GM21423 (cell line): ENCODE measurements at regions not wholly inside any gene's neighbourhood (a gene's known extent, or its start where the extent isn't known, plus 50 kb on each side); places are given as distances from the start of the nearest gene placed in this dataset.

Source experiments
- ATAC-seq: cut with Tn5 transposase; IDR thresholded peaks from one replicate; pipeline ENCODE4 v1.9.1; 2021; ENCODE audit warnings: mild to moderate bottlenecking, moderate library complexity; ENCODE audit not compliant: unreplicated experiment

GRCh38 chr7:109261781-109262180 is 692.1 kb downstream of the DNAJB9 start:
- no peak for ATAC-seq

- ATAC-seq = no peak
Measured at GRCh38 chr7:109266610-109267009, 696.9 kb downstream of the DNAJB9 start.

DNA sequence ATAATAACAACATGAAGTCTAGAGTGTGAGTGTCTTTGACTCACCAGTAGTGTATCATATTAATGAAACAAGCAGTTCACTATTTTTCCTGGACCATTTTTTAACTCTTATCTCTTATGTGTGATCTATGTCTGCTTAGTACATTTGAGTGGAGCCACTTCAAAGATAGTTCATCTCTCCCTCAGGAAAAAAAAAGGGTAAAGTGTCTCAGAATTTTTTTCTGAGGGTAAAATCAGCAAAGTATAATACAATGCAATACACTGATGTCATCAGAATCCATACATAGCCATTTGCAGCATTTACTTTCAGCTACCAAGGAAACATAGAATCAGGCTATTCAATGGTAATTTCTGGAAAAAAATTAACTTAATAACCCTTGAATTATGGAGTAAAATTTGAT is 706.7 kb downstream of the DNAJB9 start:
- no peak for ATAC-seq

GRCh38 chr7:109282726-109283125 is 713.1 kb downstream of the DNAJB9 start:
- no peak for ATAC-seq

GRCh38 chr7:109284943-109285342 is 715.3 kb downstream of the DNAJB9 start:
- ATAC-seq = no peak

DNA sequence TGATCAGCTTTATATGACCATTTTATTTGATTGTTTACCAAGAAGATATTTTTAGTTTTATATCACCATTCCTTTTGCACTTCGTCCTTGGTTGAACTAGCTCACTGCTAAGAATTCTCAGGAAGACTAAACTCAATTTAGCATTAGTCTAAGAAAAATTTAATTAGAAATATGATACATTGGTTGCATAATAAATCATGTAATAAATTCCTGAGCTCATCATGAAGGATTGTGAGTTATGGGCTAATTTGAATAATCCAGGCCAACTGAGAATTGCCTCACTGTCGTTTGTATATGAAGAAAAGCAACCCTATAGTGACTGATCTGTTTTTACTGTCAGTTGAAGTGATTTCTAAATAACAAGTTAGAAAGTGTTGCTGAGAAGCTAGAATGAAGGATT is 725.5 kb downstream of the DNAJB9 start:
- ATAC-seq = no peak

GRCh38 chr7:109308816-109309215 is 739.1 kb downstream of the DNAJB9 start:
- no peak for ATAC-seq

DNA sequence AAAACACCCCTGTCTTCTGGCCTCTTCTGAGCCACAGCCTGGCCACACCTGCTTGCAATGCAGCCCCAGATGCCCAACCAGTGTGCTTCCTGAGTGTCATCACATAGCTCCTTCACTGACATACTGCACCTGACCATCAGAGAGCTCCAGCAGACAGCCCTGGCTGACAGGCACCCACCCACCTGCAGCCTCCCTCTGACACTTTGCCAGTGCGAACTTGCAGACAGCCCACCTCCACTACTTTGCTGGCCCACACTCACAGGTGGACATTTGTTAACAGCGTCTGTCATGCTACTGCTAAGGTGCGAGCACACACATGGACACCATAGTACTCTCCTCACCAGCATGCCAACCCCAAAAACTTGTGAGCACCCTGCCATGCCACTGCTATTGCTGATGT is 740.1 kb downstream of the DNAJB9 start:
- ATAC-seq = no peak

DNA sequence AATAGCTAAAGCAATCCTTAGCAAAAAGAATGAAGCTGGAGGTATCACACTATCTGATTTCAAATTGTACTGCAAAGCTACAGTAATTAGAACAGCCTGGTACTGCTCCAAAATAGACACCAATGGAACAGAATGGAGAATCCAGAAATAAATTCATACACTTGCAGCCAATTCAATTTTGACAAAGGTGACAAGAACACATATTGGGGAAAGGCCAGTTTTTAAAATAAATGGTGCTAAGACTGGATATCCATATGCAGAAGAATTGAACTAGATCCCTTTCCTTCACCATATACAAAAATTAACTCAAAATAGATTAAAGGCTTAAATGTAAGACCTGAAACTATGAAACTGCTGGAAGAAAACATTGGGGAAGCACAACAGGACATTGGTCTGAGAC is 748.5 kb downstream of the DNAJB9 start:
- no peak for ATAC-seq

- no peak for ATAC-seq
Measured at GRCh38 chr7:109322833-109323232, 753.2 kb downstream of the DNAJB9 start.

- ATAC-seq = no peak
Measured at GRCh38 chr7:109331423-109331822, 761.7 kb downstream of the DNAJB9 start.

GRCh38 chr7:109335951-109336350 is 766.3 kb downstream of the DNAJB9 start:
- ATAC-seq = no peak

DNA sequence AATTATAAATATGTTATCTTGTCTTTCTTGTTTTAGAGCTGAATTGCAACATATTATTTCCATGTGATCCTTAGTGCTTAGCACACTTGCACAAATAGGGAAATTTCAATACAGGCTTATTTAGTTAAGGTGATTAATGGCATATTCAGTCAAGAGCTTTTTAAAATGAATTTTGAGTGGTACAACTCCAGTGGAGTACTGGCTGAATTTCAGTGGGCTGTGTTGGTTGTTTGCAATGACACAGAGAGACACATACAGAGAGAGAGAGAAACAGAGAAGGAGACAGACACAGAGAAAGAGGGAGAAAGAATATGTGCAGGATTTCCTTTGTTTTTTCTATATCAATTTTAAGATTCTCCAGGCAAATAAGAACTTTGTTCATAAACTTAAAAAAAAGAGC is 766.9 kb downstream of the DNAJB9 start:
- no peak for ATAC-seq

GRCh38 chr7:109343678-109344077 is 774.0 kb downstream of the DNAJB9 start:
- ATAC-seq = no peak

GRCh38 chr7:109351493-109351892 is 781.8 kb downstream of the DNAJB9 start:
- no peak for ATAC-seq

- no peak for ATAC-seq
Measured at GRCh38 chr7:109354000-109354399, 784.3 kb downstream of the DNAJB9 start.

DNA sequence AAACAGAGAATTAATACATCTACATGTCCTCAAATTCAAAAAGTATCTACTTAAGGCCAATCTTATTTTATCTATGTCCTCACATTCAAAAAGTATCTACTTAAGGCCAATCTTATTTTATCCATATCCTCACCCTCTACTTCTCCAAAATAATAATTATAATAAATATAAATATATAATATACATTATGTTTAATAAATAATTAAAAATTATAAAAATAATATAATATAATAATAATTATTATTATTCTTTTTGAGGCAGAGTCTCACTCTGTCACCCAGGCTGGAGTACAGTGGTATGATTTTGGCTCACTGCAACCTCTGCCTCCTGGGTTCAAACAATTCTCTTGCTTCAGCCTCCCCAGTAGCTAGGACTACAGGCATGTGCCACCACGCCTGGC is 784.9 kb downstream of the DNAJB9 start:
- no peak for ATAC-seq

DNA sequence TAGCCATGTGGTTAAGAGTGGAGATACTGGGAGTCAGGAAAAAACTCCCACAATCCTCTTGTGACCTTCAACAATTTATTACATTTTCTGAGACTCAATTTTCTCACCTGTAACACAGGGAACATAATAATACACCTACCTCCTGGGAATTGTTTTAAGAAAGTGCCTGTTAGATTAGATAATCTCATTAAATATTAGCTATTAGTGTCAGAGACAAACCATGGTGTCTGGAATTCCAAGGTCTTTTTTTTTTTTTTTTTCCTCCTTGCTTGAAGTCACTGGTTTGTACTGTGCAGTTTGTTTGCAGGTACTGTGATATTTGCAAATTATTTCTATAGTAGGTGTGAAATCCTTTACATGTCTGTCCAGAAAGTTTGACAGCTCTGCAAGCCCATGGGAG is 806.1 kb downstream of the DNAJB9 start:
- ATAC-seq = no peak

DNA sequence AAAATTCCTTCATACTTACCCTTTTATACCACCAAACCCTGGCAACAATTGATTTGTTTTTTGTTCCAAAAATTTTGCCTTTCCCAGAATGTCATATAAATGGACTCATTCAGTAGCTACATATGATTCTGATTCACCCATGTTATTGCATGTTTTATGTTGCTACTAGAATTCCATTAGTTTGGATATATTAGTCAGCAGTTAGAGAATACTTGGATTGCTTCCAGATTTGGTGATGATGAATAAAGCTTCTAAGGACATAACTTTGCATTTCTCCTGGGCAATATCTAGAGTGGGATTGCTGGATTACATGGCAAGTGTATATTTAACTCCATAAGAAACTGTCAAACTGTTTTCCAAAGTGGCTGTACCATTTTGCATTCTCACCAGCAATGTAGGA is 806.9 kb downstream of the DNAJB9 start:
- ATAC-seq = no peak

- ATAC-seq = no peak
Measured at GRCh38 chr7:109377076-109377884, 807.6 kb downstream of the DNAJB9 start.

DNA sequence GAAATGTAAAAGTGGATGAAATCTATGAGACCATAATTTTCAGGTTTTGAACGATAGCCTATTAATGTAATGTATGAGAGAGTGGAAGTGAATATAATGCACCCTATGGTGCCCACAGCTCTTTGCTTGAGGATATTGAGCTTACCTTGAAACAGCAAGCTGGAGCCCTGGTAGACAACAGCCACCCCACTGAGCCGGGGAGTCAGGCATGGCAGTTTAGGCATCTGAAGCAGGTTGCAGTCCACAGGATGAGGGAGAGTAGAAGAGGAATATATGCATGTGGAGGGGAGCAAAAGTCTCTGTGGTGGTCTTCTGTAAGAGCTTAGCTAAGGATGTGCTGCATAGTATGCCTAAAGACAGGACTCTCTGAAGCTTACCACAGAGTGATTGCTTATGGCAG is 817.3 kb downstream of the DNAJB9 start:
- ATAC-seq = no peak

DNA sequence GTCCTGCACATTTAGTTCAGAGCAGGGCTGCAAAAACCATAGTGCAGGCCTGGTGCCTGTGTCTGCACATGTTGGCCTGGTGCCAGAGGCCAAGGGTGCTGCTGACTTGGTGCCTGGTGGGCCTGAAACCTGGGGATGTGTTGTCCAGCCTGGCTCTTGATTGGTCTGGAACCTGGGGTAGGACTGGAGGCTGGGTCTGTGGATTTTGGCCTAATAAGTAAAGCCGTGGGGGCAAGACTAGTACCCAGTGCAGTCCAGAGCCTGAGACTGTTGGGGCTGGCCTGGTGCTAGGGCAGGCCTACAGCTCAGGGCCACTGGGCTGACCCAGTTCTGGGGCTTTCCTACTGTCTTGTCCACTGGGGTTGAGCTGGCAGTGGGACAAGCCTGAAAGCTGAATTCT is 817.9 kb downstream of the DNAJB9 start:
- ATAC-seq = no peak

DNA sequence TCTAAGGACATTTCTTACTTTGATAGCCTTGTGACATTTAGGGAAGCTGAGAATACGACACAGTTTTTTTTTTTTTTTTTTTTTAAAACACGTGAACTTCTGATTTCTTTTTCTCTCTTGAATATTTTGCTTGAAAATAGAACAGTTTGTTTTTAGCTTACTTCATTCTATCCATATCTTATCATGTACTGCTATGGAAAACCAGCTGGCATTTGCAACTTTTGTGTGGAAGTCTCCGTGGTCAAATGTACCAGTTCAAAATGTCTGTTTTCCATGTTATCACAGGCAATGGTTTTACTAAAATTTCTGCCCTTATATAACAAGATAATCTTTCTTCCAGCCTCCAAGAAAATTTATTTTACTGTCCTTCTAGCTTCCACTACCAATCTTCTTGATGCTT is 821.6 kb downstream of the DNAJB9 start:
- no peak for ATAC-seq
